OCI-LY7 (cell line): ENCODE measurements at regions not wholly inside any gene's neighbourhood (a gene's known extent, or its start where the extent isn't known, plus 50 kb on each side); places are given as distances from the start of the nearest gene placed in this dataset.

ENCODE experiments used
- BruUV-seq: library from RNA; stranded (reverse); fragments of 400-500 nt; replicated peaks from 2 replicates; lab custom pipeline; 2021; lab: Mats Ljungman, UMichigan
- CTCF ChIA-PET: fragments of 300-600 bp; sonication (Branson Sonifier 250); formaldehyde crosslinking; loops from one replicate; lab custom pipeline; 2022; ENCODE audit warnings: antibody characterized with exemption; ENCODE audit not compliant: unreplicated experiment; lab: Charles Lee
- POLR2A ChIA-PET: fragments of 300-600 bp; sonication (Branson Sonifier 250); formaldehyde crosslinking; loops from one replicate; lab custom pipeline; 2022; ENCODE audit warnings: antibody characterized with exemption; lab: Charles Lee
- DNase-seq: peaks from one replicate; pipeline ENCODE4 v3.0.0-alpha.2; 2015; ENCODE audit warnings: low spot score
- H2AFZ ChIP-seq: fragments of 200-600 bp; sonication (generic), shearing (Covaris generic); 2 replicates; pipeline ENCODE4 v1.6.1; 2014; ENCODE audit warnings: mild to moderate bottlenecking, antibody characterized with exemption, low read length, moderate library complexity
- H3K27ac ChIP-seq: fragments of 200-600 bp; sonication (generic); 2 replicates; pipeline ENCODE4 v1.5.1; 2014; ENCODE audit warnings: mixed run types, low read depth, mild to moderate bottlenecking, moderate library complexity, low read length, inconsistent platforms; ENCODE audit not compliant: poor library complexity, severe bottlenecking
- H3K36me3 ChIP-seq: fragments of 200-600 bp; sonication (generic); 2 replicates; pipeline ENCODE4 v1.6.1; 2014; ENCODE audit warnings: mild to moderate bottlenecking, antibody characterized with exemption, low read length, moderate library complexity, mixed read lengths; ENCODE audit not compliant: insufficient read depth
- H3K4me1 ChIP-seq: fragments of 200-600 bp; sonication (generic); 2 replicates; pipeline ENCODE4 v1.5.1; 2014; ENCODE audit warnings: mild to moderate bottlenecking, low read length; ENCODE audit not compliant: insufficient read depth, poor library complexity, severe bottlenecking
- H3K4me2 ChIP-seq: fragments of 200-600 bp; sonication (generic); 2 replicates; pipeline ENCODE4 v1.6.1; 2014; ENCODE audit warnings: mild to moderate bottlenecking, low read length
- H3K4me3 ChIP-seq: fragments of 200-600 bp; sonication (generic); 2 replicates; pipeline ENCODE4 v1.5.1; 2014; ENCODE audit warnings: mild to moderate bottlenecking, low read depth, low read length; ENCODE audit not compliant: poor library complexity, severe bottlenecking
- H3K79me2 ChIP-seq: fragments of 200-600 bp; sonication (generic); 2 replicates; pipeline ENCODE4 v1.6.1; 2016; ENCODE audit warnings: low read depth, mild to moderate bottlenecking, low read length, moderate library complexity, mixed read lengths; ENCODE audit not compliant: insufficient read depth
- H3K9me2 ChIP-seq: fragments of 200-600 bp; sonication (generic); 2 replicates; pipeline ENCODE4 v1.6.1; 2016; ENCODE audit warnings: mild to moderate bottlenecking, low read length, mixed read lengths; ENCODE audit not compliant: insufficient read depth
- H3K9me3 ChIP-seq: fragments of 200-600 bp; sonication (generic); 2 replicates; pipeline ENCODE4 v1.6.1; 2014; ENCODE audit warnings: mild to moderate bottlenecking, mixed run types, low read length, mixed read lengths
- H4K20me1 ChIP-seq: fragments of 200-600 bp; sonication (generic); 2 replicates; pipeline ENCODE4 v1.6.1; 2014; ENCODE audit warnings: mild to moderate bottlenecking, antibody characterized with exemption, low read length, moderate library complexity, mixed read lengths; ENCODE audit not compliant: insufficient read depth
- EZH2phosphoT487 ChIP-seq: fragments of 200-600 bp; sonication (generic); IDR thresholded peaks from 2 replicates; pipeline ENCODE4 v1.6.1; 2018; ENCODE audit warnings: low read depth, borderline replicate concordance, mild to moderate bottlenecking, mixed run types, antibody characterized with exemption, low read length, moderate library complexity, mixed read lengths
- intact Hi-C: fragments of 100-400 bp; cut with micrococcal nuclease; formaldehyde crosslinking; loops from one replicate; pipeline ENCODE4 v1.10.0; 2022; ENCODE audit not compliant: unreplicated experiment
- TF ChIP-seq, protein P1 (sequence below): fragments of 200-600 bp; sonication (generic); conservative IDR thresholded peaks from 2 replicates; pipeline ENCODE4 v1.5.1; 2014; ENCODE audit warnings: mild to moderate bottlenecking, antibody characterized with exemption, low read length, moderate library complexity, mixed read lengths

DNA sequence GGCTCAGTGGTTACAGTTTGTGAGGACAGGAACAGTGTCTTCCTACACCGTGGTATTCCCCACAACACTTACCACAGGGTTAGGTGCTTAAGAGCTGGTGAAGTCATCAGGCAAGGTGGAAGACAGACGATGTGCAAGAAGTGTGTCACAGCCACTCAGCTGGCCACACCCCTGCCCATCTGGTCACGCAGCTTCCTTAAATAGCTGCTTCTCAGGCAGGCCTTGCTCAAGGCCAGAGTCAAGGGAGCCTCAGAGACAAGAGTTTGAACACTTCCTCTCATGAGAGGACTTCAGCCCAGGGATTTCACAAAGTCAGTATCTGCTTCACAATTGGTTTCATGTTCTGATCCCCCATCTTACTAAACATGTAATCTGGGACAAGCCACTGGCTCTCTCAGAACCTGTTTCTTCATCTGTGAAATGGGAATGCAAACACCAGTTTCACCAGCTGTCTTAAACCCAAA is 80.3 kb upstream of the FRY start:
- H2AFZ ChIP-seq = no peak overlapping the region
- H4K20me1 ChIP-seq = no peaks in the 10 kb centered on the region
- no TSS peak for BruUV-seq
- H3K36me3 ChIP-seq = no peaks in the 10 kb centered on the region
- intact Hi-C loops = no loop called here
- no peaks in the 10 kb centered on the region for H3K4me1 ChIP-seq
- H3K79me2 ChIP-seq = no peaks in the 10 kb centered on the region
- H3K9me2 ChIP-seq = no peaks in the 10 kb centered on the region
- H3K4me3 ChIP-seq = no peak overlapping the region
- no peaks in the 10 kb centered on the region for H3K9me3 ChIP-seq
- CTCF ChIA-PET = no interaction called here
- DNase-seq = no peak
- H3K27ac ChIP-seq = no peak overlapping the region
- no peak for TF ChIP-seq EZH2phosphoT487
- TF ChIP-seq, protein P1, sequence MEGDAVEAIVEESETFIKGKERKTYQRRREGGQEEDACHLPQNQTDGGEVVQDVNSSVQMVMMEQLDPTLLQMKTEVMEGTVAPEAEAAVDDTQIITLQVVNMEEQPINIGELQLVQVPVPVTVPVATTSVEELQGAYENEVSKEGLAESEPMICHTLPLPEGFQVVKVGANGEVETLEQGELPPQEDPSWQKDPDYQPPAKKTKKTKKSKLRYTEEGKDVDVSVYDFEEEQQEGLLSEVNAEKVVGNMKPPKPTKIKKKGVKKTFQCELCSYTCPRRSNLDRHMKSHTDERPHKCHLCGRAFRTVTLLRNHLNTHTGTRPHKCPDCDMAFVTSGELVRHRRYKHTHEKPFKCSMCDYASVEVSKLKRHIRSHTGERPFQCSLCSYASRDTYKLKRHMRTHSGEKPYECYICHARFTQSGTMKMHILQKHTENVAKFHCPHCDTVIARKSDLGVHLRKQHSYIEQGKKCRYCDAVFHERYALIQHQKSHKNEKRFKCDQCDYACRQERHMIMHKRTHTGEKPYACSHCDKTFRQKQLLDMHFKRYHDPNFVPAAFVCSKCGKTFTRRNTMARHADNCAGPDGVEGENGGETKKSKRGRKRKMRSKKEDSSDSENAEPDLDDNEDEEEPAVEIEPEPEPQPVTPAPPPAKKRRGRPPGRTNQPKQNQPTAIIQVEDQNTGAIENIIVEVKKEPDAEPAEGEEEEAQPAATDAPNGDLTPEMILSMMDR = no peak
- no peak overlapping the region for H3K4me2 ChIP-seq
- POLR2A ChIA-PET = no interaction called here

DNA sequence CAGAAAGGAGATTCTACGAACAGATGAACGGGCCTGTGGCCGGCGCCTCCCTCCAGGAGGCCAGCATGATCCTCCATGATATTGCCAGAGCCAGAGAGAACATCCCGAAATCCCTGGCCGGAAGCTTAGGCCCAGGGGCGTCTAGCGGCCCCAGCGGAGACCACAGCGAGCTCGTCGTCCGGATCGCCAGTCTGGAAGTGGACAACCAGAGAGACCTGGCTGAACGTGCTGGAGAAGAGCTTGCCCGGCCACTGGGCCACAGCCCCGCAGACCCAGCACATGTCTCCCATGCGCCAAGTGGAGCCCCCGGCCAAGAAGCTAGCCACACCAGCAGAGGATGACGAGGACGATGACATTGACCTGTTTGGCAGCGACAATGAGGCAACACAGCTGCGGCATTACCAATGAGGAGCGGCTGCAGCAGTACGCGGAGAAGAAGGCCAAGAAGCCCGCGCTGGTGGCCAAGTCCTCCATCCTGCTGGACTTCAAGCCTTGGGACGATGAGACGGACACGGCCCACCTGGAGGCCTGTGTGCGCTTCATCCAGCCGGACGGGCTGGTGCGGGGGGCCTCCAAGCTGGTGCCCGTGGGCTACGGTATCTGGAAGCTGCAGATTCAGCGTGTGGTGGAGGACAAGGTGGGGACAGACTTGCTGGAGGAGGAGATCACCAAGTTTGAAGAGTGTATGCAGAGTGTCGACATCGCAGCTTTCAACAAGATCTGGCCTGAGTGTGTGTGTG is 78.8 kb upstream of the FRY start:
- H3K9me2 ChIP-seq = no peaks in the 10 kb centered on the region
- no peaks in the 10 kb centered on the region for H3K9me3 ChIP-seq
- no peak overlapping the region for H3K4me2 ChIP-seq
- H3K36me3 ChIP-seq = no peaks in the 10 kb centered on the region
- DNase-seq = no peak
- no peak overlapping the region for H2AFZ ChIP-seq
- TF ChIP-seq, protein P1 = no peak
- no peak for TF ChIP-seq EZH2phosphoT487
- BruUV-seq = no TSS peak
- H3K79me2 ChIP-seq = no peaks in the 10 kb centered on the region
- H4K20me1 ChIP-seq = no peaks in the 10 kb centered on the region
- intact Hi-C loops = no loop called here
- H3K4me3 ChIP-seq = no peak overlapping the region
- ChIA-PET POLR2A (interaction anchor here (0.6 to 0.9 kb wide), 3 partner anchors 14 to 108 kb away, joined by 3 to 4 read pairs (median 3); no protein-coding TSS in a partner anchor), CTCF (interaction anchor here (0.6 kb wide), 1 partner anchor 859 kb away, joined by 3 read pairs; no protein-coding TSS in a partner anchor)
- H3K4me1 ChIP-seq = no peaks in the 10 kb centered on the region
- H3K27ac ChIP-seq = no peak overlapping the region

DNA sequence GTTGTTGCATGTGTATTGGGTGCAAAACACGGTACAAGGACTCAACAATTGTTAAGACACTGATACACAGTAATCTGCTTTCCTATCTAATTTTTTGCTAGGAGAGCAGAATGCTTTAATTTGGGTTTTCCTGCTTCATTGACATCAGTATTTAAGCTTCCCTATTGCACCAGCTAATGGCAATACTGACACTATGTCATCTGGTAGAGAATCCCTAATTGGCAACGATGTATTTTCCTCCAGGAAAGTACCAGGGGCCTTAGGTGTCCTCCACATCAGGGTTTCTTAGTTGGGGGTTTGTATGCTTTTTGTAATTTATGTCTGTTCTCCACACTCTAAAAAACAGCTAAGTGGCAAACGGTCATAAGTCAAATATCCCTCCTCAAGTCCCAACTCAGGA is 76.5 kb upstream of the FRY start:
- H2AFZ ChIP-seq = no peak overlapping the region
- TF ChIP-seq, protein P1 = no peak
- no peak for TF ChIP-seq EZH2phosphoT487
- H3K4me3 ChIP-seq = no peak overlapping the region
- no peaks in the 10 kb centered on the region for H4K20me1 ChIP-seq
- H3K27ac ChIP-seq = no peak overlapping the region
- H3K9me2 ChIP-seq = no peaks in the 10 kb centered on the region
- ChIA-PET CTCF (no interaction called here), POLR2A (no interaction called here)
- intact Hi-C loops = no loop called here
- H3K4me1 ChIP-seq = no peaks in the 10 kb centered on the region
- DNase-seq = no peak
- no TSS peak for BruUV-seq
- no peaks in the 10 kb centered on the region for H3K79me2 ChIP-seq
- no peaks in the 10 kb centered on the region for H3K36me3 ChIP-seq
- H3K4me2 ChIP-seq = no peak overlapping the region
- H3K9me3 ChIP-seq = no peaks in the 10 kb centered on the region
